ENCODE measurements at regions not wholly inside any gene's neighbourhood (a gene's known extent, or its start where the extent isn't known, plus 50 kb on each side); places are given as distances from the start of the nearest gene placed in this dataset.

DNA sequence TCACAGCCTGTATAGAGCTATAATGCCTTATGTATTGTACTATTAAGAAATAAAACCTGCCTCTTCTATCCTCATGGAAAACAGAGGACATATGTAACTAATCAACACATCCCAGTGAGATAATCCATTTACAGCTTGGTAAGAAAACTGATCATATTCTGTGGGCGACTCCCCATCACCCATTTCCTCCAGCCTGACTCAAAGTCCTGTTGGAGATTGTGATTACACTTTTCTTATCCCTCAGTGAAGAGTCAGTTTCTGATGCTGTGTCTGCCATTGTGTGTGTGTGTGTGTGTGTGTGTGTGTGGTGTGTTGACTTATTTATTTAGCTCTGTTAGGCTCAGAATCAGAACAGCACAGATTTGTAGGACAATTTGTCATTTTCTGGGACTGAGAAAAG, 212.8 kb downstream of the FGF9 start:
- TF ChIP-seq, protein P1, sequence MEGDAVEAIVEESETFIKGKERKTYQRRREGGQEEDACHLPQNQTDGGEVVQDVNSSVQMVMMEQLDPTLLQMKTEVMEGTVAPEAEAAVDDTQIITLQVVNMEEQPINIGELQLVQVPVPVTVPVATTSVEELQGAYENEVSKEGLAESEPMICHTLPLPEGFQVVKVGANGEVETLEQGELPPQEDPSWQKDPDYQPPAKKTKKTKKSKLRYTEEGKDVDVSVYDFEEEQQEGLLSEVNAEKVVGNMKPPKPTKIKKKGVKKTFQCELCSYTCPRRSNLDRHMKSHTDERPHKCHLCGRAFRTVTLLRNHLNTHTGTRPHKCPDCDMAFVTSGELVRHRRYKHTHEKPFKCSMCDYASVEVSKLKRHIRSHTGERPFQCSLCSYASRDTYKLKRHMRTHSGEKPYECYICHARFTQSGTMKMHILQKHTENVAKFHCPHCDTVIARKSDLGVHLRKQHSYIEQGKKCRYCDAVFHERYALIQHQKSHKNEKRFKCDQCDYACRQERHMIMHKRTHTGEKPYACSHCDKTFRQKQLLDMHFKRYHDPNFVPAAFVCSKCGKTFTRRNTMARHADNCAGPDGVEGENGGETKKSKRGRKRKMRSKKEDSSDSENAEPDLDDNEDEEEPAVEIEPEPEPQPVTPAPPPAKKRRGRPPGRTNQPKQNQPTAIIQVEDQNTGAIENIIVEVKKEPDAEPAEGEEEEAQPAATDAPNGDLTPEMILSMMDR (conservative IDR thresholded peaks at IDR 0.05; ENCODE audit: low read length), result no peak
- TF ChIP-seq EZH2phosphoT487 (IDR thresholded peaks at IDR 0.05; ENCODE audit: borderline replicate concordance), result no peak
